ENCODE measurements at regions not wholly inside any gene's neighbourhood (a gene's known extent, or its start where the extent isn't known, plus 50 kb on each side); places are given as distances from the start of the nearest gene placed in this dataset.

DNA sequence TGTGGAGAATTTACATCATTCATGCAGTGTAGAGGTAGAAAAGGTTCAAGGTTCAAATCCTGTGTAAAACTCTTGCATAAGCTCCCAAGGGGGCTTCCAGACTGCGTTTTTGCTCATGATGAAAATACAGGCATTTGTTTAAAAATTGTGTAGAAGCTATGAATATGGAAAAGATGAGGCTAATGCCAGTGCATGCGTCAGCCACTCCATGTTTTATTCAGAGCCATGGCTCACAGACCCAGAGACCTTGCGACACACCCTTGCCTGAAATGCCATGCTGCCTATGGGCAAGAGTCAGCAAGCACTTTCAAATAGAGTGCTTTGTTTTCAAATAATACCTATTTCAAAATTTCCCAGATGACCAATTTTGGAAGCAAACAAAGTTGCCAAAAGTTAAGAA lies 262.3 kb downstream of the TRIB2 start:
- H3K9ac ChIP-seq (replicated peaks; ENCODE audit: extremely low read depth, insufficient read depth, low read length) = no peak overlapping the region
- no peaks in the 10 kb centered on the region for H4K20me1 ChIP-seq (replicated peaks; ENCODE audit: control insufficient read depth, extremely low read depth, insufficient read depth, low read length)
- no peak overlapping the region for H3K27ac ChIP-seq (ENCODE audit: insufficient read depth, low read depth, low read length)
- no peaks in the 10 kb centered on the region for H3K9me1 ChIP-seq (replicated peaks; ENCODE audit: control insufficient read depth, extremely low read depth, insufficient read depth, low read length)
- H3K36me3 ChIP-seq (ENCODE audit: control insufficient read depth in 2 of 2, extremely low read depth in 1 of 2, insufficient read depth in 2 of 2, low read length in 2 of 2) = no peaks in the 10 kb centered on the region
- no peak overlapping the region for H2AFZ ChIP-seq (ENCODE audit: low read depth, low read length)
- ChIA-PET POLR2A (no interaction called here), CTCF (no interaction called here)
- no peaks in the 10 kb centered on the region for H3K27me3 ChIP-seq (ENCODE audit: control insufficient read depth in 2 of 2, insufficient read depth in 2 of 2, low read length in 2 of 2)
- H3K79me2 ChIP-seq (ENCODE audit: control insufficient read depth, insufficient read depth, low read length) = no peaks in the 10 kb centered on the region
- no peak for FAIRE-seq
- TF ChIP-seq, protein P1, sequence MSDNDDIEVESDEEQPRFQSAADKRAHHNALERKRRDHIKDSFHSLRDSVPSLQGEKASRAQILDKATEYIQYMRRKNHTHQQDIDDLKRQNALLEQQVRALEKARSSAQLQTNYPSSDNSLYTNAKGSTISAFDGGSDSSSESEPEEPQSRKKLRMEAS (IDR thresholded peaks at IDR 0.05; ENCODE audit: insufficient read depth, insufficient read length) = no peak
- TF ChIP-seq MYC (IDR thresholded peaks at IDR 0.05; ENCODE audit: low read depth, low read length) (no peak), POLR2AphosphoS5 (IDR thresholded peaks at IDR 0.05; ENCODE audit: insufficient read depth, low read depth, low read length) (no peak), JUN (IDR thresholded peaks at IDR 0.05; ENCODE audit: borderline replicate concordance, insufficient read depth, insufficient read length, low read depth) (no peak), EZH2 (IDR thresholded peaks at IDR 0.05; ENCODE audit: borderline replicate concordance, low read depth, low read length, severe bottlenecking) (no peak), FOS (IDR thresholded peaks at IDR 0.05; ENCODE audit: borderline replicate concordance, insufficient read depth, low read length) (no peak), POLR2A (IDR thresholded peaks at IDR 0.05; ENCODE audit: low read depth, low read length) (no peak)
- TF ChIP-seq, protein P2, sequence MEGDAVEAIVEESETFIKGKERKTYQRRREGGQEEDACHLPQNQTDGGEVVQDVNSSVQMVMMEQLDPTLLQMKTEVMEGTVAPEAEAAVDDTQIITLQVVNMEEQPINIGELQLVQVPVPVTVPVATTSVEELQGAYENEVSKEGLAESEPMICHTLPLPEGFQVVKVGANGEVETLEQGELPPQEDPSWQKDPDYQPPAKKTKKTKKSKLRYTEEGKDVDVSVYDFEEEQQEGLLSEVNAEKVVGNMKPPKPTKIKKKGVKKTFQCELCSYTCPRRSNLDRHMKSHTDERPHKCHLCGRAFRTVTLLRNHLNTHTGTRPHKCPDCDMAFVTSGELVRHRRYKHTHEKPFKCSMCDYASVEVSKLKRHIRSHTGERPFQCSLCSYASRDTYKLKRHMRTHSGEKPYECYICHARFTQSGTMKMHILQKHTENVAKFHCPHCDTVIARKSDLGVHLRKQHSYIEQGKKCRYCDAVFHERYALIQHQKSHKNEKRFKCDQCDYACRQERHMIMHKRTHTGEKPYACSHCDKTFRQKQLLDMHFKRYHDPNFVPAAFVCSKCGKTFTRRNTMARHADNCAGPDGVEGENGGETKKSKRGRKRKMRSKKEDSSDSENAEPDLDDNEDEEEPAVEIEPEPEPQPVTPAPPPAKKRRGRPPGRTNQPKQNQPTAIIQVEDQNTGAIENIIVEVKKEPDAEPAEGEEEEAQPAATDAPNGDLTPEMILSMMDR (IDR thresholded peaks at IDR 0.05; ENCODE audit: extremely low read depth in 1 of 2, insufficient read depth in 1 of 2, low read depth in 1 of 2, low read length in 2 of 2) = no peak
- dilution Hi-C loops (cut with MboI; ENCODE audit: extremely low pct_ligation_motif_present, low sequenced_read_pairs) = no loop called here
- peaks cover 21% of the 10 kb centered on the region for H3K4me1 ChIP-seq (ENCODE audit: control insufficient read depth, extremely low read depth, insufficient read depth, low read length)
- no peak overlapping the region for H3K4me2 ChIP-seq (ENCODE audit: insufficient read depth, low read length)
- BruUV-seq (replicated peaks) = no TSS peak
- intact Hi-C loops (cut with micrococcal nuclease) = loop anchor here (5.0 kb wide), 1 partner anchor 42 kb away; no protein-coding TSS in a partner anchor
- no peaks in the 10 kb centered on the region for H3K9me3 ChIP-seq (replicated peaks; ENCODE audit: control insufficient read depth, insufficient read depth, low read length)
- H3K4me3 ChIP-seq (replicated peaks in 1 of 3; ENCODE audit: insufficient read depth in 1 of 3, low read depth in 1 of 3, low read length in 3 of 3) = no peak overlapping the region
- no peak for DNase-seq (ENCODE audit: low read depth, low spot score)

Measured in endothelial cell of umbilical vein (primary cell).